Testis (tissue), 2 donors: ENCODE measurements at regions not wholly inside any gene's neighbourhood (a gene's known extent, or its start where the extent isn't known, plus 50 kb on each side); places are given as distances from the start of the nearest gene placed in this dataset.

ENCODE experiments used
- POLR2A ChIP-seq: fragments of 450-650 bp; IDR thresholded peaks from one replicate; pipeline ENCODE4 v1.6.1; 2017; ENCODE audit warnings: antibody characterized with exemption, mild to moderate bottlenecking, moderate library complexity
- TF ChIP-seq, protein P1 (sequence below), 3 experiments: fragments of 450-650 bp in 2 of 3; fragments of 200-600 bp in 1 of 3; sonication (generic) in 1 of 3; IDR thresholded peaks; one replicate each; pipeline ENCODE4 v1.5.1; 2016 to 2019; ENCODE audit warnings: antibody characterized with exemption in 3 of 3, mild to moderate bottlenecking in 2 of 3, moderate library complexity in 1 of 3

GRCh38 chr3:18046131-18046915 is 303.9 kb upstream of the TBC1D5 start:
- TF ChIP-seq, protein P1, sequence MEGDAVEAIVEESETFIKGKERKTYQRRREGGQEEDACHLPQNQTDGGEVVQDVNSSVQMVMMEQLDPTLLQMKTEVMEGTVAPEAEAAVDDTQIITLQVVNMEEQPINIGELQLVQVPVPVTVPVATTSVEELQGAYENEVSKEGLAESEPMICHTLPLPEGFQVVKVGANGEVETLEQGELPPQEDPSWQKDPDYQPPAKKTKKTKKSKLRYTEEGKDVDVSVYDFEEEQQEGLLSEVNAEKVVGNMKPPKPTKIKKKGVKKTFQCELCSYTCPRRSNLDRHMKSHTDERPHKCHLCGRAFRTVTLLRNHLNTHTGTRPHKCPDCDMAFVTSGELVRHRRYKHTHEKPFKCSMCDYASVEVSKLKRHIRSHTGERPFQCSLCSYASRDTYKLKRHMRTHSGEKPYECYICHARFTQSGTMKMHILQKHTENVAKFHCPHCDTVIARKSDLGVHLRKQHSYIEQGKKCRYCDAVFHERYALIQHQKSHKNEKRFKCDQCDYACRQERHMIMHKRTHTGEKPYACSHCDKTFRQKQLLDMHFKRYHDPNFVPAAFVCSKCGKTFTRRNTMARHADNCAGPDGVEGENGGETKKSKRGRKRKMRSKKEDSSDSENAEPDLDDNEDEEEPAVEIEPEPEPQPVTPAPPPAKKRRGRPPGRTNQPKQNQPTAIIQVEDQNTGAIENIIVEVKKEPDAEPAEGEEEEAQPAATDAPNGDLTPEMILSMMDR (IDR thresholded peaks at IDR 0.05) = no peak
- TF ChIP-seq POLR2A = no peak
